B cell (primary cell): ENCODE measurements at regions not wholly inside any gene's neighbourhood (a gene's known extent, or its start where the extent isn't known, plus 50 kb on each side); places are given as distances from the start of the nearest gene placed in this dataset.

Source experiments
- ATAC-seq: fragments of 200-7000 bp; cut with Tn5 transposase; one replicate; pipeline ENCODE4 v1.10.0; 2021; ENCODE audit warnings: low read depth, mild to moderate bottlenecking, moderate number of reproducible peaks, moderate library complexity
- CTCF ChIA-PET: fragments of 350-600 bp; sonication (Branson Sonifier 250); formaldehyde crosslinking; loops from one replicate; lab custom pipeline; 2021; ENCODE audit warnings: antibody characterized with exemption, inconsistent platforms; lab: Charles Lee
- POLR2A ChIA-PET: fragments of 350-600 bp; sonication (Branson Sonifier 250); formaldehyde crosslinking; loops from one replicate; lab custom pipeline; 2021; ENCODE audit warnings: antibody characterized with exemption; lab: Charles Lee
- DNase-seq: peaks from one replicate; pipeline ENCODE4 v3.0.0; 2013
- H2AFZ ChIP-seq: 2 replicates; pipeline ENCODE4 v1.6.1; 2012; ENCODE audit warnings: mild to moderate bottlenecking, low read depth, low read length; ENCODE audit not compliant: insufficient read depth, poor library complexity, severe bottlenecking
- H3K27ac ChIP-seq, 2 donors: 1 replicate in 1 of 2; 2 replicates in 1 of 2; pipeline ENCODE4 v1.5.1; 2012 to 2013; ENCODE audit warnings: low read length in 2 of 2, mild to moderate bottlenecking in 2 of 2, moderate library complexity in 1 of 2
- H3K27me3 ChIP-seq, 4 experiments: fragments of 200-600 bp in 1 of 4; sonication (generic) in 1 of 4; replicated peaks in 1 of 4; 1 replicate in 2 of 4; 2 replicates in 2 of 4; pipeline versions ENCODE4 v1.6.1 to v1.7.0; 2013 to 2016; ENCODE audit warnings: low read length in 3 of 4, mild to moderate bottlenecking in 2 of 4, mixed read lengths in 1 of 4, moderate library complexity in 1 of 4; ENCODE audit not compliant: insufficient read depth in 4 of 4, control insufficient read depth in 3 of 4; ENCODE audit errors: control extremely low read depth in 1 of 4
- H3K36me3 ChIP-seq, 2 experiments: replicated peaks in 1 of 2; 1 replicate in 1 of 2; 2 replicates in 1 of 2; pipeline versions ENCODE4 v1.6.1 to v1.7.1; 2013; ENCODE audit warnings: low read length in 1 of 2; ENCODE audit not compliant: insufficient read depth in 2 of 2, control insufficient read depth in 1 of 2; ENCODE audit errors: control extremely low read depth in 1 of 2, extremely low read depth in 1 of 2
- H3K4me1 ChIP-seq, 2 donors: fragments of 200-600 bp in 1 of 2; sonication (generic) in 1 of 2; 1 replicate in 1 of 2; 2 replicates in 1 of 2; pipeline versions ENCODE4 v1.5.1 to v1.6.1; 2013 to 2017; ENCODE audit warnings: low read length in 2 of 2; ENCODE audit not compliant: control insufficient read depth in 2 of 2, insufficient read depth in 2 of 2
- H3K4me2 ChIP-seq: replicated peaks from 2 replicates; pipeline ENCODE3; 2012; ENCODE audit warnings: mild to moderate bottlenecking, low read depth, low read length; ENCODE audit not compliant: poor library complexity, severe bottlenecking
- H3K4me3 ChIP-seq, 5 experiments: fragments of 200-600 bp in 1 of 5; sonication (generic) in 1 of 5; 1 replicate in 3 of 5; 2 replicates in 2 of 5; pipeline versions ENCODE4 v1.5.1 to v1.7.0; 2011 to 2016; ENCODE audit warnings: low read length in 4 of 5, mild to moderate bottlenecking in 4 of 5, low read depth in 2 of 5, control low read depth in 1 of 5, moderate library complexity in 1 of 5; ENCODE audit not compliant: insufficient read depth in 1 of 5; ENCODE audit errors: control extremely low read depth in 1 of 5, extremely low read depth in 1 of 5
- H3K79me2 ChIP-seq: fragments of 200-600 bp; sonication (generic); one replicate; pipeline ENCODE4 v1.6.0; 2016; ENCODE audit warnings: low read length; ENCODE audit not compliant: control insufficient read depth, insufficient read depth
- H3K9ac ChIP-seq: fragments of 200-600 bp; sonication (generic); 2 replicates; pipeline ENCODE4 v1.6.1; 2017; ENCODE audit warnings: mild to moderate bottlenecking, low read length, moderate library complexity
- H3K9me3 ChIP-seq, 3 donors: one replicate each; pipeline versions ENCODE4 v1.6.1 to v1.7.1; 2013; ENCODE audit warnings: low read length in 2 of 3; ENCODE audit not compliant: control insufficient read depth in 2 of 3, insufficient read depth in 1 of 3; ENCODE audit errors: control extremely low read depth in 1 of 3
- H4K20me1 ChIP-seq: 2 replicates; pipeline ENCODE4 v1.6.0; 2012; ENCODE audit warnings: mild to moderate bottlenecking, low read length; ENCODE audit not compliant: insufficient read depth, control insufficient read depth, poor library complexity, severe bottlenecking
- H3K27ac Mint-ChIP-seq: one replicate; pipeline ENCODE4 v1.8.0; 2021; ENCODE audit warnings: mixed read lengths
- H3K27me3 Mint-ChIP-seq: one replicate; pipeline ENCODE4 v1.8.0; 2021; ENCODE audit warnings: mixed read lengths
- H3K4me1 Mint-ChIP-seq: one replicate; pipeline ENCODE4 v1.8.0; 2021; ENCODE audit warnings: mixed read lengths
- H3K4me3 Mint-ChIP-seq: one replicate; pipeline ENCODE4 v1.8.0; 2021; ENCODE audit warnings: mixed read lengths
- H3K9me3 Mint-ChIP-seq: one replicate; pipeline ENCODE4 v1.8.0; 2022; ENCODE audit warnings: mixed read lengths; ENCODE audit not compliant: insufficient read depth
- CTCF ChIP-seq: fragments of 200-600 bp; IDR thresholded peaks from one replicate; pipeline ENCODE4 v1.8.0; 2022; ENCODE audit warnings: antibody characterized with exemption, mild to moderate bottlenecking
- EZH2 ChIP-seq: IDR thresholded peaks from 2 replicates; pipeline ENCODE4 v1.6.1; 2012; ENCODE audit warnings: borderline replicate concordance, low read depth, mild to moderate bottlenecking, moderate library complexity, low read length; ENCODE audit not compliant: insufficient read depth, poor library complexity, severe bottlenecking
- WGBS: methylation state at CpG from one replicate; pipeline ENCODE4 v1.1.5; 2013; ENCODE audit warnings: missing lambda C conversion rate; ENCODE audit not compliant: insufficient coverage; 5-methylcytosine and 5-hydroxymethylcytosine counted together
- intact Hi-C: fragments of 100-400 bp; cut with micrococcal nuclease; formaldehyde crosslinking; loops from one replicate; pipeline ENCODE4 v1.10.0; 2022

- CTCF ChIA-PET = no interaction called here
- intact Hi-C loops = loop anchor here (5.0 to 10.0 kb wide), 3 partner anchors 37 to 255 kb away; no protein-coding TSS in a partner anchor
- peak overlapping the region; percentile 79 for H3K27ac Mint-ChIP-seq
- peaks cover 33 to 44% of the 10 kb centered on the region in 2 donors for H3K4me1 ChIP-seq
- no peaks in the 10 kb centered on the region for H3K27me3 Mint-ChIP-seq
- H3K4me2 ChIP-seq = peak overlapping the region; percentile 63
- no peak for TF ChIP-seq CTCF
- TF ChIP-seq EZH2 = no peak
- no peaks in the 10 kb centered on the region for H3K79me2 ChIP-seq
- H3K4me3 Mint-ChIP-seq = peak overlapping the region; percentile 80
- POLR2A ChIA-PET = no interaction called here
- DNase-seq (peak; percentile 46), ATAC-seq (peak; percentile 81)
- peak overlapping the region; percentile 36 for H3K9ac ChIP-seq
- peak overlapping the region in 2 of 5 experiments; percentile 16 for H3K4me3 ChIP-seq
- peak overlapping the region; percentile 23 for H2AFZ ChIP-seq
- no peaks in the 10 kb centered on the region for H3K9me3 ChIP-seq
- H3K36me3 ChIP-seq = no peaks in the 10 kb centered on the region
- no peak overlapping the region for H3K27ac ChIP-seq
- WGBS = 6% methylated on average over 6 of the region's 6 CpGs
- peaks cover 57% of the 10 kb centered on the region for H3K4me1 Mint-ChIP-seq
- peaks cover 3% of the 10 kb centered on the region for H3K9me3 Mint-ChIP-seq
- H3K27me3 ChIP-seq = no peaks in the 10 kb centered on the region
- no peaks in the 10 kb centered on the region for H4K20me1 ChIP-seq
Observed at GRCh38 chr5:158560170-158560569, 539.5 kb downstream of the EBF1 start.

GRCh38 chr5:158559643-158560042 lies 540.1 kb downstream of the EBF1 start:
- peak; percentile 67 for ATAC-seq
- peak overlapping the region; percentile 63 for H3K4me2 ChIP-seq
- WGBS = 12% methylated on average over 6 of the region's 7 CpGs

More at GRCh38 chr5:158559643-158560042, 540.1 kb downstream of the EBF1 start:
- intact Hi-C loops = loop anchor here (5.0 to 10.0 kb wide), 3 partner anchors 38 to 255 kb away; no protein-coding TSS in a partner anchor
- no peaks in the 10 kb centered on the region for H4K20me1 ChIP-seq
- peak; percentile 48 for DNase-seq
- H2AFZ ChIP-seq = no peak overlapping the region
- peaks cover 3% of the 10 kb centered on the region for H3K9me3 Mint-ChIP-seq
- no peaks in the 10 kb centered on the region for H3K9me3 ChIP-seq
- ChIA-PET POLR2A (no interaction called here), CTCF (no interaction called here)
- no peaks in the 10 kb centered on the region for H3K27me3 Mint-ChIP-seq
- no peaks in the 10 kb centered on the region for H3K27me3 ChIP-seq
- H3K79me2 ChIP-seq = no peaks in the 10 kb centered on the region
- H3K27ac Mint-ChIP-seq = peak overlapping the region; percentile 79
- H3K27ac ChIP-seq = no peak overlapping the region
- peaks cover 28 to 39% of the 10 kb centered on the region in 2 donors for H3K4me1 ChIP-seq
- H3K4me3 Mint-ChIP-seq = peak overlapping the region; percentile 80
- TF ChIP-seq CTCF (no peak), EZH2 (no peak)
- H3K4me1 Mint-ChIP-seq = peaks cover 56% of the 10 kb centered on the region
- H3K36me3 ChIP-seq = no peaks in the 10 kb centered on the region
- peak overlapping the region in 2 of 5 experiments; percentile 16 for H3K4me3 ChIP-seq
- H3K9ac ChIP-seq = peak overlapping the region; percentile 36
